NCI-H2081 (cell line): ENCODE measurements at regions not wholly inside any gene's neighbourhood (a gene's known extent, or its start where the extent isn't known, plus 50 kb on each side); places are given as distances from the start of the nearest gene placed in this dataset.
"Not testable (repeated sequence)": the region's sequence is repeated elsewhere in the genome, so short reads cannot be mapped to it uniquely, and the experiment has no call there.

ENCODE experiments used
- DNase-seq, 2 experiments: peaks; one replicate each; lab custom pipeline; 2025; lab: John Stamatoyannopoulos, UW

DNA sequence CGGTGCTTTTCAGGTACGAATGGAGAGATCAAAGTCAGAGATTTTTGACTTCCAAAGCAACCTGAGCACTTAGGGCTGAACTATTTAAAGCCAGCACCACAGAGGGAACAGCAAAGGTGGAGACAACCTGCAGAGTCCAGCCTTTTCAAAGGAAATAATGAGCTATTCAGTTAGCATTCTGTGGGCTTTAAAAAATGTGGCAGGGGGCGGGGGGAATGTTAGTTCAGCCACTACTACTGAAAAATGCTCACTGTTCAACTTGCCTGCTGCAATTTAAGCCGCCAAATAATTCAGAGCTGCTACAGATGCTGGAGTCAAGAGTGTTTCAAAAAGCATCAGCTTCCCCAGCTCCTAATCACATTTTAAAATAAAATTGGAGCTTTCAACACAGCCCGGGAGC lies 473.3 kb upstream of the PLXNA2 start:
- DNase-seq, result no peak

- no peak for DNase-seq
Observed at GRCh38 chr1:208722592-208722991, 478.4 kb upstream of the PLXNA2 start.

- no peak for DNase-seq
Observed at GRCh38 chr1:208724079-208724478, 479.9 kb upstream of the PLXNA2 start.

GRCh38 chr1:208728815-208729214 lies 484.6 kb upstream of the PLXNA2 start:
- no peak for DNase-seq

DNA sequence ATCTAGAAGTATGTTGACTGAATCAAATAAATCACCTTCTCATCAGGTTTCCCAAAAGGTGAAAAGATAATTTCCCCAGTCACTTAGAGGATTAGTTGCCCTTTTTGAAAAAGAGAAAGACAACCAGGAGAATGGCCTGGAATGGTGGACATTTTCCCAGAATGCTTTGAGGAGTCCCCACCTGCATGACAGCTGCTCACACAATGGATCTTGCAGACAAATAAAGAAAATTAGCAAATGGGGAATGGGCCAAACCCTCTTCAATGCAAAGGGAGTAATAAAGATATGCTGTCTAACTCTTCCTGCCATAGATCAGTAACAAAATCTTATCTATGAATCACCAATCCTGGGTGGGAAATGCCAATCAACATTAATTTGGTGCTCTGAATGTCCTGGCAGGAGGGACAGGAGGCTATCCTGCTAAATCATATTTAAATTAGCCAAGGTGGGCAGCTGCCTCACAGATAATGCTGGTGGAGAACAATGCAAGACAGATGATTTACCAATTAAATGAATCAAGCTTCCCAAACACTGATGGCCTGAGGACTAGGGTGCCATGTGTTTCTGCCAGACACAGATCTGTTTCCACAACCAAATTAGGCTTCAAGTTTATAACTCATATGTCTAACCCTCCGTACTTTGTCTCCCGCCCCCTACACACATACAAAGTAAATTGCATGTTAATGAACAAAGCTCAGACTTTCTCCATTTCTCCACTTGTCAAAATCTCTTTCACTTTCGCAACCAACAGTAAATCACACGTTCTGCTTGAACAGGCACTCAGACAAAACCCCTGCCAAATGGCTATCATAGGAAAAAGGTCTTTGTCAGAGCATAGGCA lies 488.0 kb upstream of the PLXNA2 start:
- peak; percentile 99 to 100 for DNase-seq

GRCh38 chr1:208737161-208737560 lies 493.0 kb upstream of the PLXNA2 start:
- DNase-seq, result peak; percentile 31 to 66

DNA sequence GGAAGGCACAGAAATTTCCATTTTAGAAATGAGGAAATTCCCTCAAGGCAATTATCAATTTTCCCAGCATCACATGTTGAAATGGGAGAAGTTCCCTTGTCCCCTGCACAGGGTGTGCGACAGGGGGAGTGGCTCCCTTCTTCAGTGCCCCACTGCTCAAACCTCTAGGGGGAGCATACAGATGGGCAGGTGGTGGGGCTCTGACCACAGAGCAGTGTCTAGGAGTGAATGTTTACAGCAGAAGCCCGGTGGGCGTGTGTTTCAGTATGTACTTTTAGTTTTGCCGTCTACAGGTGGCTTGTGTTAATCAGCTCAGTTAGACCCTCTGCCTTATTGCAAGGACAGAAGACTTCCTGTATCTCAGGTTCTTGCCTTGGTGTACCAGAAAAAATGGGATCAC lies 493.7 kb upstream of the PLXNA2 start:
- peak; percentile 21 to 61 for DNase-seq

DNA sequence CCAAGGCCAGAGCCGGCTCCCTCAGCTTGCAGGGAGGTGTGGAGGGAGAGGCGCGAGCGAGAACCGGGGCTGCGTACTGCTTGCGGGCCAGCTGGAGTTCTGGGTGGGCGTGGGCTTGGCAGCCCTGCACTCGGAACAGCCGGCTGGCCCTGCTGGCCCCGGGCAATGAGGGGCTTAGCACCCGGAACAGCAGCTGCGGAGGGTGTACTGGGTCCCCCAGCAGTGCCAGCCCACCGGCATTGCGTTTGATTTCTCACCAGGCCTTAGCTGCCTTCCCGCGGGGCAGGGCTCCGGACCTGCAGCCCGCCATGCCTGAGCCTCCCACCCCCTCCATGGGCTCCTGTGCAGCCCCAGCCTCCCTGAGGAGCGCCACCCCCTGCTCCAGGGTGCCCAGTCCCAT lies 495.5 kb upstream of the PLXNA2 start:
- DNase-seq, result not testable (repeated sequence)

- DNase-seq, result no peak
Observed at GRCh38 chr1:208741296-208741695, 497.1 kb upstream of the PLXNA2 start.

- DNase-seq, result no peak
Observed at GRCh38 chr1:208743361-208743760, 499.2 kb upstream of the PLXNA2 start.

DNA sequence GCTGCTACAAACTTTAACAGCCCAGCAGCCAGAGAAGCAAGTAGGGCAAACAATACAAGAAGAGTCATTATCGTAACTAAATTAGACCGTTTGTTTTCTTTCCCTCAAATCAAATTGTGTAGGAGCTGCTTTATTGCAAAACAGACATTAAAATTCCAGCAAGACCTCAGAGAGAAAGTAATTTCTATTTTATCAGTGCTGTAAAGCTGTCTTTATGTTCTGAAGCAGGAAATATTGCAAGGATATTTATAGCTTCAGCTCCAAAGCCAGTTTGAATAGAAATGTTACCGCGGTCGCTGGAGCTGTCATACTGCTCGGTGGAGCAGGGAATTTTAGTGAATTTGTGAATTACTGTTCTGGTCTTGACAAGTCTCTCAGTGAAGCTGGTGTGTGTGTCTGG lies 503.8 kb upstream of the PLXNA2 start:
- DNase-seq, result peak in 1 of 2 experiments; percentile 63

DNA sequence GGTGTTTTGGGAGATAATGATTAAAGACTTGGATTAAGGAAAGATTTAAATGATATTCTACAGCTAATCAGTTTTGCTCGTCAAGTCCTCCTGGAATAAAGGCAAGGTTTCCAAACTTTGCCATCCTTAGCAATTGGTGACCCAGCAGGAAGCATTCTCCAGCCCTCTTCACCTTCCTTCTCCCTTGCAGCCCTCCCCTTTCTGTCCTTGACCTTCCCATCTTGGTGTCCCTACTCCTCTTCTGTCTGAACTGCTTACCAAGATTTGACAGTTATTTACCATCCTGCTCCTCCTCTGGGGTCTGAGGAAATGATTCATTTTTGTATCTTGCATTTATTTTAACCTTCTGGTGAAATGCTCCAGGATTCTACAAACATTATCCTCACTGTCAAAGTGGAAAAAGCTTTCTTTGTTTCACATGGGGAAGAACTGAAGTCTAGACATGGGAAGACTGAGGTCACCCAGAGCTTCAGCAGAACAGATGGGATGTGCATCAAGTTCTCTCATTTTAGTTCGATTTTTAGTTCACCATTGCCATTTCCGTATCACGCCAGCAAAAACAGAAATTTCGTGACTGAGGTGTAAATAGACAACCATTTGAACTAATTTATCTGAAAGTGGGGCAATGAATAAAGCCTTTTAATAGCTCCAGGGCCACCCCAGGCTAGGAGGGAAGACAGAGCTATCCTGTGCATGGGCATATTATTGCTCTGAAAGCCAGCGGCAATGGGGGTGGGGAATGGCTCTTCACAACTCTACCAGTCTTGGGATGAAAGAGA lies 504.4 kb upstream of the PLXNA2 start:
- DNase-seq, result no peak

DNA sequence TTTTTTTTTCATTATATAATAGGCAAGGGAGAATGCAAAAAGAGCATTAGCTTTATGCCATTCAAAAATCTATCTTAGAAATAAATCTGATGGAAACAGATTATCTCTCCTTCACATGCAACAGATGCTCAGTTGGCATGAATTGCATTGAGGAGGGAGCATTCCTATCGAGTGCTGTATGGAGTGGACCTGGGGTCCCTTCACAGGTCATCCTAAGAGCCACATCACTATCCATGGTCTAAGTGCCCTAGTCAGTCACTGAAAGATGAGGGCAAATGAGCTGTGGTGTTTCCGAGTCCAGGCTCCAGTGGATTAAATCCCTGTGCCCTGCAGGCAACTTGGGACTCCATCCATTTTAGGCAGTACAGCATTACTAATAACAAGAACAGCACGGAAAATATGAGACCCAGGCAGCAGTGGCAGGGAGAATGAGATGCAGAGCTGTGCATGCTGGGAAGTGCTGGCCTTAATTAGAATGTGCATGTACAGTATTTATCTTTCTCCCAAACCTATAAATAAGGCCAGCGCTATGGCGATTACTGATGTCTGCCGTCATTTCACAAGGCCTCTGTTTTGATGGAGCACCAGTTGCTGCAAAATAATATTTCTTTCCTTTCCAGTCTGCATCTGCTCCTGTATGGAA lies 512.3 kb upstream of the PLXNA2 start:
- DNase-seq, result no peak

DNA sequence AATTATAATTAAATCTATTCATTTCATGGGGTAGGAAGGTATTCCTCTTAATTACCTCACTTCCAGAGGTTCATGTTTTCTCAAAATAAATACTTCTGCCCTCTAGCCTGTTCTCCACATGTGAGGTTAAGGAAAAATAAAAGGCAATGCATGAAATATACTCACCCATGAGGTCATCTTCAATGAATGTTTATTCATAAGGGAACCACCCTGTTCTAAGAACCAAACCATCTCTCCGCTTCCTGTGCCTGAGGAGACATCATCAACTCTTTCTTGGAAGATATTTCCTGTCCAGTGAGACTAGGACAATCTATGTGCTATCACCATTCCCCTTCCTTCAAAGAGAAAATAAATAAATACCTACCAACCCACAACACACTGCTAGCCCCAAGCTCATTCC lies 513.7 kb upstream of the PLXNA2 start:
- DNase-seq, result no peak

- DNase-seq, result no peak
Observed at GRCh38 chr1:208759255-208759654, 515.1 kb upstream of the PLXNA2 start.

GRCh38 chr1:208763971-208764370 lies 519.8 kb upstream of the PLXNA2 start:
- no peak for DNase-seq

DNA sequence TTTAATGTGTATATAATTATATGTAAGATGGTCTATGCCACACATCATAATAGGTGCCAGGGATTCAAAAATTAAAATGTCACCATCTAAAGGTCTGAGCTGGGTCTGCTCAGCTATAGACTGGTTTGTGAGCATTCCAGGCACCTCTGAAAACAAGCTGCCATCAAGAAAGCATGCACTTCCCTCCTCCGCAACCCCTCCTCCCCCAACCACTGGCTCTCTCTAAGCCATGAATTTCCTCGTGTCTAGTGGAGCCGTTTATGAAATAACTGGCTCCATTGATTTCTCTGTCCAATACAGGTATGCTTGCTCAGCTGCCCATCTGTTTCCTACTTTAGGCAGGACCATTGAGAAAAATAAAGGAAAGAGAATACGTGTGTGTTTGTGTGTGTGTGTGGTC lies 522.6 kb upstream of the PLXNA2 start:
- peak in 1 of 2 experiments; percentile 64 for DNase-seq

- no peak for DNase-seq
Observed at GRCh38 chr1:208767816-208768215, 523.6 kb upstream of the PLXNA2 start.

GRCh38 chr1:208772891-208773290 lies 528.7 kb upstream of the PLXNA2 start:
- DNase-seq, result no peak

GRCh38 chr1:208775841-208776240 lies 531.7 kb upstream of the PLXNA2 start:
- no peak for DNase-seq

DNA sequence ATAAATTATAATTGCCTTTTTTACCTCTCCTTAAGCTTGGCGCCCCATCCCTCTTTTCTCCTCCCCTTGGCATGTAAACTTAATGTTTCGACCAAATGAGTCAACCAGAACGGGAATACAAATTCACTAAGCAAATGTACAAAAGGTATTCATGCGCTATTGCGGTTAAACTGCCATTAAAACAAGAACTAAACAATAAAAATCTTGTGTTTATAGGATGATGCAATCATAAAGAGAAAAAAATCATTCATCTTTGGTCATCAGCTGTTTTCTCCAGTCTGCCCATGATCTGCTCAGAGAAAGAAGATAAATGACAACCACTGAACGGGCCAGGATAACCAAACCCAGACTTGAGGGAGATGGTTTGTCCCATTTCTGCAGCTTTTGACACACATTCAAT lies 534.2 kb upstream of the PLXNA2 start:
- DNase-seq, result no peak

DNA sequence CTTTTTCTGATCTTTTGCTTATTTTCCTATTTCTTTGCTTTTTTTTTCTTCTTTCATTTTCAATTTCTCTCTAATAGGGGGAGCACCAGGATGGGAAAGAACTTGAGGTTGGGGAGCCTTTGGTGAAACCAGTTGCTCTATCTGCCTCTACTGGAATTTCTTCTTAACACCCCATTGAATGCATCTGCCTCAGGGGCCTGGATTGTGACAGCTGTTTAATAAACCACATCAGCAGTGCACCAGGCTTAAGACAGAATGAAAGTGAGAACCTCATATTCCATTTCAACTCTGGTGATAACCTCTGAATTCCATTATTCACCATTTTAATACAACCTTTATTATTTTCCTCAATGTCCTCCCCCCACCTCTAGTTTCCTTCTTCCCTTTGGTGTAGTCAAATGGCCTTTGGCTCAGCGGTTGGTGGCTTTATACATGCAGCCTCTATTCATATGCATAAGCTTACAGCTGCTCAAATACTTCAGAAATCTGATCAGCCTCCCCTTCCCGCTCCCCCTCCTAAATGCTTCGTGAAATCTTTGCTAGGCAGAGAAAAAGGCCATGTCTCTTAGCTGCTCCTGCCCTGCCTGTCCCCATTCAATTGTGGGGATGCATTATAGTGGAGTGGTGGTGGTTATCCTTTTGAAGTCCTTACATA lies 537.3 kb upstream of the PLXNA2 start:
- peak; percentile 83 to 95 for DNase-seq
